Esophagus muscularis mucosa (tissue), 3 donors: ENCODE measurements at regions not wholly inside any gene's neighbourhood (a gene's known extent, or its start where the extent isn't known, plus 50 kb on each side); places are given as distances from the start of the nearest gene placed in this dataset.

Experiments used
- CTCF ChIP-seq, 3 experiments: fragments of 200-600 bp in 2 of 3; fragments of 450-650 bp in 1 of 3; sonication (generic) in 2 of 3; IDR thresholded peaks; one replicate each; pipeline ENCODE4 v1.5.1; 2017 to 2019; ENCODE audit warnings: antibody characterized with exemption in 3 of 3, mild to moderate bottlenecking in 2 of 3, moderate library complexity in 1 of 3
- POLR2A ChIP-seq: fragments of 450-650 bp; IDR thresholded peaks from one replicate; pipeline ENCODE4 v1.6.1; 2017; ENCODE audit warnings: antibody characterized with exemption, moderate library complexity, mild to moderate bottlenecking, low read depth
- POLR2AphosphoS5 ChIP-seq, 2 donors: sonication (generic); formaldehyde crosslinking; IDR thresholded peaks; one replicate each; pipeline ENCODE4 v1.6.1; 2017; ENCODE audit warnings: antibody characterized with exemption in 2 of 2

DNA sequence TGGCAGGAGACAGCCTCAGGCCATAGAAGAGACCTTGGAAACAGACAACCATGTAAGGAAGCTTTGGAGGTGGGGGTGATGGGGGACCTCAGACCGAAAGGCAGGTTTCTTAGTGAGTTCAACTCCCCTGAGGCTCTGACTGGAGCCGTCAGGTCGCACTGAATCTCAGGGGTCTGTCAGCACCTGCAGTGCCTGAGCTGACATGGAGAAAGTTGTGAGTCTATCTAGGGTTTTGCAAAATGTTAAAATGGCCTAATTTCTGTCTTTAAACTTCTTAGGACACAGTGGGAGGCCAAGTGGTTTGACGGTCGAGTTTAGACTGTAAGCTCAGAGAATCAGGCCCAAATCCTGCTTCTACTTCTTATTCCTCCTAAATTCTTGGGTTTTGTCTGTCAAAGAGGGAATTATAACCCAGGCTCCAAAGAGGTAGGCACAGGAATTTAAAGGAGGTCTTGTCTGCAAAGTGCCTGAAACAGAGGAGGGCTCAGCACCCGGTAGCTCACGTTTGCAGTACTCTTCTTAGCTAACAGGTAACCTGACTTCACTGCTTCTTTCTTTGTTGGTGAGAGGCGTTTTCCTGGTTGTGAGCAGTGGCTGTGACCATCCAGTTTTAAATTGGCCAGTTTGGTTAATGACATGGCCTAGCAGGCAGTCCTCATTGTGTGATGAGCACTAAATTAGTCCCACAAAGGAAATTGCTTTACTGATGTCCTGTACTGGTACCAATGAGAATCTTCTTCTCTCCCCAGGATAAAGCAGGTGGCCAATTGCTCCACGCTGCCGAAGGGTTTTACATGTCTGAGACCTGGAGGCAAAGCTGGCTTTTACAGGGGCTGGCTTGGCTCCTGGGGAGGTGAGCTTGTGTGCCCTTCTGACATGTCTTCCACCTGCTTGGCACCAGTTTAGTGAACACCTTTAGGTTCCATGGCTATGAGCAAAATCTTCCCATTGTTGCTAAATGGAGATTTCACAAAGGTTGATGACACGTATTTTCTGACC is 95.7 kb downstream of the MYCN start:
- no peak for TF ChIP-seq CTCF (IDR thresholded peaks at IDR 0.05)
- TF ChIP-seq POLR2A = no peak
- no peak for TF ChIP-seq POLR2AphosphoS5 (IDR thresholded peaks at IDR 0.05)
